Endothelial cell of umbilical vein (primary cell): ENCODE measurements at regions not wholly inside any gene's neighbourhood (a gene's known extent, or its start where the extent isn't known, plus 50 kb on each side); places are given as distances from the start of the nearest gene placed in this dataset.

Source experiments
- CTCF ChIP-seq, 2 donors: IDR thresholded peaks; 1 replicate in 1 of 2; 2 replicates in 1 of 2; pipeline ENCODE4 v1.5.1; 2011; ENCODE audit warnings: low read length in 2 of 2, mild to moderate bottlenecking in 2 of 2, moderate library complexity in 2 of 2, control low read depth in 1 of 2, inconsistent platforms in 1 of 2, low read depth in 1 of 2; ENCODE audit not compliant: insufficient read depth in 1 of 2; ENCODE audit errors: extremely low read depth in 1 of 2
- EZH2 ChIP-seq: IDR thresholded peaks from 2 replicates; pipeline ENCODE4 v1.6.1; 2012; ENCODE audit warnings: borderline replicate concordance, low read depth, mild to moderate bottlenecking, moderate library complexity, low read length, inconsistent platforms; ENCODE audit not compliant: severe bottlenecking
- FOS ChIP-seq: IDR thresholded peaks from 2 replicates; pipeline ENCODE4 v1.6.1; 2011; ENCODE audit warnings: mild to moderate bottlenecking, low read length, moderate library complexity, borderline replicate concordance; ENCODE audit not compliant: insufficient read depth
- GATA2 ChIP-seq: IDR thresholded peaks from 2 replicates; pipeline ENCODE4 v1.7.0; 2011; ENCODE audit warnings: low read depth, mild to moderate bottlenecking, moderate library complexity, mixed read lengths, low read length; ENCODE audit not compliant: insufficient read length, insufficient read depth
- JUN ChIP-seq: IDR thresholded peaks from 2 replicates; pipeline ENCODE4 v1.6.1; 2011; ENCODE audit warnings: borderline replicate concordance, low read depth; ENCODE audit not compliant: insufficient read length, insufficient read depth
- MAX ChIP-seq: IDR thresholded peaks from 2 replicates; pipeline ENCODE4 v1.6.1; 2011; ENCODE audit not compliant: insufficient read depth, insufficient read length
- MYC ChIP-seq: IDR thresholded peaks from one replicate; pipeline ENCODE4 v1.6.1; 2011; ENCODE audit warnings: mild to moderate bottlenecking, low read depth, low read length
- POLR2A ChIP-seq: IDR thresholded peaks from 2 replicates; pipeline ENCODE4 v1.6.1; 2012; ENCODE audit warnings: low read depth, mild to moderate bottlenecking, control low read depth, low read length
- POLR2AphosphoS5 ChIP-seq: IDR thresholded peaks from 2 replicates; pipeline ENCODE4 v1.6.1; 2012; ENCODE audit warnings: low read depth, mild to moderate bottlenecking, control low read depth, low read length, moderate library complexity; ENCODE audit not compliant: insufficient read depth

- TF ChIP-seq CTCF (IDR thresholded peaks at IDR 0.05; ENCODE audit: extremely low read depth in 1 of 2, insufficient read depth in 1 of 2, low read depth in 1 of 2, low read length in 2 of 2), result peak; percentile 18 to 27
- no peak for TF ChIP-seq POLR2A
- TF ChIP-seq EZH2, result no peak
- no peak for TF ChIP-seq MAX
- no peak for TF ChIP-seq POLR2AphosphoS5
- TF ChIP-seq FOS, result no peak
- TF ChIP-seq GATA2, result no peak
- no peak for TF ChIP-seq MYC
- no peak for TF ChIP-seq JUN
These were observed 336.2 kb downstream of the FOXA2 start for GRCh38 chr20:22248051-22248667.
